NCI-H2107 (cell line): ENCODE measurements at regions not wholly inside any gene's neighbourhood (a gene's known extent, or its start where the extent isn't known, plus 50 kb on each side); places are given as distances from the start of the nearest gene placed in this dataset.
"Not testable (repeated sequence)": the region's sequence is repeated elsewhere in the genome, so short reads cannot be mapped to it uniquely, and the experiment has no call there.

Source experiments
- DNase-seq: peaks from one replicate; lab custom pipeline; 2025; lab: John Stamatoyannopoulos, UW

- no peak for DNase-seq
These were observed 281.0 kb downstream of the ALG10 start for GRCh38 chr12:34303091-34303870.

- no peak for DNase-seq
These were observed 281.7 kb downstream of the ALG10 start for GRCh38 chr12:34304001-34304400.

GRCh38 chr12:34304546-34304945, 282.2 kb downstream of the ALG10 start:
- no peak for DNase-seq

GRCh38 chr12:34305176-34305575, 282.9 kb downstream of the ALG10 start:
- no peak for DNase-seq

GRCh38 chr12:34306133-34306830, 284.0 kb downstream of the ALG10 start:
- no peak for DNase-seq

GRCh38 chr12:34309806-34310804, 287.8 kb downstream of the ALG10 start:
- DNase-seq: not testable (repeated sequence)

- no peak for DNase-seq
These were observed 289.0 kb downstream of the ALG10 start for GRCh38 chr12:34311337-34311736.

GRCh38 chr12:34327671-34328070, 305.4 kb downstream of the ALG10 start:
- DNase-seq: no peak

- DNase-seq: no peak
These were observed 311.0 kb downstream of the ALG10 start for GRCh38 chr12:34333337-34333736.

DNA sequence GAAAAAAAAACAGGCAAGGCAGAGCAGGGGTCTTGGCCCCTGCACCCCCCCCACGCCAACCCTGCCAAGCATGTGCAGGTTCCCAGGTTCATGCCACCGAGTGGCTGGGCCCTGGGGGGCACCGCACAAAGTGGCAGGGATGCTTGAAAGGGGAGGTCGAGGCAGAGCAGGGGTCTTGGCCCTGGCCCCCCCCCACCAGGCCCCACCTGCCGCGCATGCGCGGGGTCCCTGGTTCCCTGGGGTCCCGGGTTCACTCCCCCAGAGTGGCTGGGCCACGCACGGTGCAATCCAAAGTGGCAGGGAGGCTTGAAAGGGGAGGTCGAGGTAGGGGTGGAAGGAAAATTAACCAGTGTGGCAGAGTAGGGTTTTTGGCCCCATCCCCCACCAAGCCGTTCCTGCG, 312.2 kb downstream of the ALG10 start:
- no peak for DNase-seq

GRCh38 chr12:34334953-34335743, 312.9 kb downstream of the ALG10 start:
- no peak for DNase-seq

DNA sequence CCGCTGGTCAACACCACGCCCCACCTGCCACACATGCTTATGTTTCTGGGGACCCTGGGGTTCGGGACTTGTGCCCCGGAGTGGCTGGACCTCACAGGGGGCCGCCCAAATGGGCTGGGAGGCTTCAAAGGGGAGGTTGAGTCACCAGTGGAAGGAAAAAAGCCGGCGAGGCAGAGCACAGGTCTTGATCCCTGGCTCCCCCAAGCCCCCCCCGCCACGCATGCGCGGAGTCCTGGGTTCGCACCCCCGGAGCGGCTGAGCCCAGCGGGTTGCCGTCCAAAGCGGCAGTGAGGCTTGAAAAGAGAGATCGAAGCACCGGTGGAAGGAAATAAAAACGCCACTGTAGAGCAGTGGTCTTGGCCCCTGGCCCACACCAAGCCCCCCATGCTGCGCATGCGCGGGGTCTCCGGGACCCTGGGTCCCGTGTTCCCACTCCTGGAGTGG, 313.5 kb downstream of the ALG10 start:
- no peak for DNase-seq

DNA sequence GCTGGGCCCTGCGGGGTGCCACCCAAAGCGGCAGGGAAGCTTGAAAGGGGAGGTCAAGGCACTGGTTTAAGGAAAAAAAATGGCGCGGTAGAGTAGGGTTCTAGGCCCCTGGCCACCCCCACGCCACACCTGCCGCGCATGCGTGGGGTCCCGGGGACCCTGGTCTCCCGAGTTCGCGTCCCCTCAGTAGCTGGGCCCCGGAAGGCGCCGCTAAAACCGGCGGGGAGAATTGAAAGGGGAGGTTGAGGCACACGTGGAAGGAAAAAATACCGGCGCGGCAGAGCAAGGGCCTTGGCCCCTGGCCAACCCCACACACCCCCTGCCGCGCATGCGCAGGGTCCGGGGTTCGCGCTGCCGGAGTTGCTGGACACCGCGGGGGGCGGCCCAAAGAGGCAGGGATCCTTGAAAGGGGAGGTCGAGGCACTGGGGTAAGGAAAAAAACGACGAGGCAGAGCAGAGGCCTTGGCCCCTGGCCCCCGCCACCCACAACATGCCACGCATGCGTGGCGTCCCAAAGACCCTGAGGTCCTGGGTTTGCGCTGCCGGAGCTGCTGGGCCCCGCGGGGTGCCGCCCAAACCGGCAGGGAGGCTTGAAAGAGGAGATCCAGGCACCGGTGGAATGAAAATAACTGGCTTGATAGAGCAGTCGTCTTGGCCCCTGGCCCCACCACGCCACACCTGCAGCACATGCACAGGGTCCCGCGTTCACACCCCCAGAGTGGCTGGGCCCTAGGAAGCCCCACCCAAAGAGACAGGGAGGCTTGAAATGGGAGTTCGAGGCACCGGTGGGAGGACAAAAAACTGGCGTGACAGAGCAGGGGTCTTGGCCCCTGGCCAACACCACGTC, 314.5 kb downstream of the ALG10 start:
- DNase-seq: no peak

GRCh38 chr12:34338751-34339150, 316.5 kb downstream of the ALG10 start:
- DNase-seq: no peak

GRCh38 chr12:34339922-34340321, 317.6 kb downstream of the ALG10 start:
- DNase-seq: no peak

DNA sequence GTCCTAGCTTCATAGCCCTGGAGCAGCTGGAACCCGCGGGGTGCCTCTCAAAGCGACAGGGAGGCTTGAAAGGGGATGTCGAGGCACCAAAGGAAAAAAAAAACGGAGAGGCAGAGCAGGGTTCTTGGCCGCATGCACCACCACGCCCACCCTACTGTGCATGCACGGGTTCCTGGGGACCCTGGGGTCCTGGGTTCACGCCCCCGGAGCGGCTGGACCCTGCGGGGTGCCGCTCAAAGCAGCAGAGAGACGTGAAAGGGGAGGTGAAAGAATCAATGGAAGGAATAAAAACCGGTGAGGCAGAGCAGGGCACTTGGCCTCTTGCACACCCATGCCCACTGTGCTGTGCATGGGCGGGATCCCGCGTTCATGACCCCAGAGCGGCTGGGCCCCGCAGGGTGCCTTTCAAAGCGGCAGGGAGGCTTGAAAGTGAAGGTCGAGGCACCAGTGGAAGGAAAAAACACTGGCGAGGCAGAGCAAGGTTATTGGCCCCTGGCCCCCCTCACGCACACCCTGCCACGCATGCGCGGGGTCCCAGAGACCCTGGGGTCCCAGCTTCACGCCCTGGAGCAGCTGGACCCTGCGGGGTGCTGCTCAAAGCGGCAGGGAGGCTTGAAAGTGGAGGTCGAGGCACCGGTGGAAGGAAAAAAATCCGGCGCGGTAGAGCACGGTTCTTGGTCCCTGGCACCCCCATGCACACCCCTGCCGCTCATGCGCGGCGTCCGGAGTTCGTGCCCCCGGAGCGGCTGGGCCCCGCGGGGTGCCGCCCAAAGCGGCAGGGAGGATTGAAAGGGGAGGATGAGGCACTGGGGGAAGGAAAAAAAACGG, 318.5 kb downstream of the ALG10 start:
- DNase-seq: no peak

DNA sequence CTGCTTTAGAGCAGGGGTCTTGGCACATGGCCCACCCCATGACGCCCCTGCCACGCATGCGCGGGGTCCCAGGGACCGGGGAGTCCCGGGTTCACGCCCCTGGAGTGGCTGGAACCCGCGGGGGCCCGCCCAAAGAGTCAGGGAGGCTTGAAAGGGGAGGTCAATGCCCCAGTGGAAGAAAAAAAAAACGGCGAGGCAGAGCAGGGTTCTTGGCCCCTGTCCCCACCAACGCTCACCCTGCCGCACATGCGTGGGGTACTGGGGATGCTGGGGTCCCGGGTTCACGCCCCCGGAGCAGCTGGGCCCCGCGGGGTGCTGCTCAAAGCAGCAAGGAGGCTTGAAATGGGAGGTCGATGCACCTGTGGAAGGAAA, 319.1 kb downstream of the ALG10 start:
- no peak for DNase-seq

GRCh38 chr12:34342048-34342447, 319.8 kb downstream of the ALG10 start:
- no peak for DNase-seq

- no peak for DNase-seq
These were observed 321.0 kb downstream of the ALG10 start for GRCh38 chr12:34343345-34343744.

GRCh38 chr12:34343766-34344165, 321.5 kb downstream of the ALG10 start:
- no peak for DNase-seq
